ENCODE measurements at regions not wholly inside any gene's neighbourhood (a gene's known extent, or its start where the extent isn't known, plus 50 kb on each side); places are given as distances from the start of the nearest gene placed in this dataset.

DNA sequence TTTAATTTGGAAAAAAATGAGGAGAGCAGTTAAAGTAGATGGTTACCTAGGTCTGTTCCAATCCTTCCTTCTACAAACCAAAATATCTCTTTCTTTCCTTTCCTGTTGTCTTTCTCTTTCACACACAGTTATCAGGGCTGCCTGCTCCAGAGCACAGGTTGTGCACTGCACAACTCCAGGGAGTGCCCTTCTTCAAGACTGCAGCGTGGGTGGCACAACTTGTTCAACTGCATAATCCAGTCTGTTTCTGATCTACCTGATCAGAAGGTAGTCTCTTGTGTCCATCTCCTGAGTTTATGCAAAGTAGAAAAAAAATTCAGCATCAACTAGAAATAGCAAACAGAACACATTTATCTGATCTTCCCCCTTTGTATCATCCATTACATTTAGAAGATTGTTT lies 78.1 kb upstream of the COL13A1 start:
- TF ChIP-seq, protein P1, sequence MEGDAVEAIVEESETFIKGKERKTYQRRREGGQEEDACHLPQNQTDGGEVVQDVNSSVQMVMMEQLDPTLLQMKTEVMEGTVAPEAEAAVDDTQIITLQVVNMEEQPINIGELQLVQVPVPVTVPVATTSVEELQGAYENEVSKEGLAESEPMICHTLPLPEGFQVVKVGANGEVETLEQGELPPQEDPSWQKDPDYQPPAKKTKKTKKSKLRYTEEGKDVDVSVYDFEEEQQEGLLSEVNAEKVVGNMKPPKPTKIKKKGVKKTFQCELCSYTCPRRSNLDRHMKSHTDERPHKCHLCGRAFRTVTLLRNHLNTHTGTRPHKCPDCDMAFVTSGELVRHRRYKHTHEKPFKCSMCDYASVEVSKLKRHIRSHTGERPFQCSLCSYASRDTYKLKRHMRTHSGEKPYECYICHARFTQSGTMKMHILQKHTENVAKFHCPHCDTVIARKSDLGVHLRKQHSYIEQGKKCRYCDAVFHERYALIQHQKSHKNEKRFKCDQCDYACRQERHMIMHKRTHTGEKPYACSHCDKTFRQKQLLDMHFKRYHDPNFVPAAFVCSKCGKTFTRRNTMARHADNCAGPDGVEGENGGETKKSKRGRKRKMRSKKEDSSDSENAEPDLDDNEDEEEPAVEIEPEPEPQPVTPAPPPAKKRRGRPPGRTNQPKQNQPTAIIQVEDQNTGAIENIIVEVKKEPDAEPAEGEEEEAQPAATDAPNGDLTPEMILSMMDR (IDR thresholded peaks at IDR 0.05 in 8 of 11, conservative IDR thresholded peaks at IDR 0.05 in 3 of 11), result no peak
- TF ChIP-seq POLR2A (IDR thresholded peaks at IDR 0.05) (no peak), POLR2AphosphoS5 (IDR thresholded peaks at IDR 0.05) (no peak)
